AG09309 (cell line): ENCODE measurements at regions not wholly inside any gene's neighbourhood (a gene's known extent, or its start where the extent isn't known, plus 50 kb on each side); places are given as distances from the start of the nearest gene placed in this dataset.

Source experiments
- DNase-seq: peaks from one replicate; pipeline ENCODE4 v3.0.0-alpha.2; 2010; ENCODE audit warnings: low read depth
- H3K4me3 ChIP-seq: 2 replicates; pipeline ENCODE4 v1.5.1; 2011; ENCODE audit warnings: mild to moderate bottlenecking, low read depth, low read length, moderate library complexity; ENCODE audit not compliant: control insufficient read depth
- CTCF ChIP-seq: IDR thresholded peaks from 2 replicates; pipeline ENCODE4 v1.5.1; 2011; ENCODE audit warnings: mild to moderate bottlenecking, low read depth, low read length, inconsistent platforms; ENCODE audit not compliant: insufficient read depth, control insufficient read depth; ENCODE audit errors: missing control alignments

- TF ChIP-seq CTCF = peak; percentile 63
- H3K4me3 ChIP-seq = no peak overlapping the region
- peak; percentile 2 for DNase-seq
Measured at GRCh38 chr19:29467824-29468401, 57.9 kb upstream of the VSTM2B start.

GRCh38 chr19:29475469-29475868 is 50.3 kb upstream of the VSTM2B start:
- no peak for DNase-seq
- no peak for TF ChIP-seq CTCF
- H3K4me3 ChIP-seq = no peak overlapping the region
